Right hindlimb (tissue), 1 donor: ENCODE measurements at regions not wholly inside any gene's neighbourhood (a gene's known extent, or its start where the extent isn't known, plus 50 kb on each side); places are given as distances from the start of the nearest gene placed in this dataset.
"Not testable (repeated sequence)": the region's sequence is repeated elsewhere in the genome, so short reads cannot be mapped to it uniquely, and the experiment has no call there.

Source experiments
- DNase-seq: peaks from one replicate; pipeline ENCODE4 v3.0.0-alpha.2; 2018

GRCh38 chrX:10972706-10973105 is 138.4 kb upstream of the HCCS start:
- DNase-seq, result no peak

GRCh38 chrX:10974920-10975319 is 136.2 kb upstream of the HCCS start:
- DNase-seq, result no peak

GRCh38 chrX:10979956-10980355 is 131.2 kb upstream of the HCCS start:
- DNase-seq, result no peak

GRCh38 chrX:10981506-10981905 is 129.6 kb upstream of the HCCS start:
- DNase-seq, result no peak

GRCh38 chrX:10983526-10983925 is 127.6 kb upstream of the HCCS start:
- no peak for DNase-seq

GRCh38 chrX:10984213-10984612 is 126.9 kb upstream of the HCCS start:
- no peak for DNase-seq

GRCh38 chrX:10986616-10987015 is 124.5 kb upstream of the HCCS start:
- no peak for DNase-seq

GRCh38 chrX:10988653-10989052 is 122.5 kb upstream of the HCCS start:
- DNase-seq, result no peak

GRCh38 chrX:10989386-10989785 is 121.7 kb upstream of the HCCS start:
- no peak for DNase-seq

GRCh38 chrX:10990418-10990817 is 120.7 kb upstream of the HCCS start:
- DNase-seq, result no peak

GRCh38 chrX:10990976-10991375 is 120.2 kb upstream of the HCCS start:
- DNase-seq, result no peak

GRCh38 chrX:10992110-10992509 is 119.0 kb upstream of the HCCS start:
- no peak for DNase-seq

- DNase-seq, result not testable (repeated sequence)
Measured at GRCh38 chrX:11007076-11007475, 104.1 kb upstream of the HCCS start.

- DNase-seq, result no peak
Measured at GRCh38 chrX:11010476-11010875, 100.7 kb upstream of the HCCS start.

- DNase-seq, result no peak
Measured at GRCh38 chrX:11016728-11017127, 94.4 kb upstream of the HCCS start.

- DNase-seq, result not testable (repeated sequence)
Measured at GRCh38 chrX:11022588-11022987, 88.5 kb upstream of the HCCS start.

GRCh38 chrX:11039926-11040325 is 71.2 kb upstream of the HCCS start:
- DNase-seq, result no peak

GRCh38 chrX:11040405-11040804 is 70.7 kb upstream of the HCCS start:
- no peak for DNase-seq

GRCh38 chrX:11040996-11041395 is 70.1 kb upstream of the HCCS start:
- no peak for DNase-seq

- DNase-seq, result no peak
Measured at GRCh38 chrX:11050013-11050412, 61.1 kb upstream of the HCCS start.

- no peak for DNase-seq
Measured at GRCh38 chrX:11053351-11053750, 57.8 kb upstream of the HCCS start.

- DNase-seq, result no peak
Measured at GRCh38 chrX:11056322-11057176, 54.6 kb upstream of the HCCS start.

GRCh38 chrX:11059933-11060332 is 51.2 kb upstream of the HCCS start:
- no peak for DNase-seq
